NT2/D1 (cell line): ENCODE measurements at regions not wholly inside any gene's neighbourhood (a gene's known extent, or its start where the extent isn't known, plus 50 kb on each side); places are given as distances from the start of the nearest gene placed in this dataset.

Experiments
- SUZ12 ChIP-seq: IDR thresholded peaks from 2 replicates; pipeline ENCODE4 v1.6.1; 2011; ENCODE audit not compliant: insufficient read length, insufficient read depth; ENCODE audit errors: extremely low read depth
- YY1 ChIP-seq: IDR thresholded peaks from 2 replicates; pipeline ENCODE4 v1.6.1; 2011; ENCODE audit not compliant: insufficient read length, insufficient read depth

GRCh38 chr3:159632128-159632527, 356.5 kb upstream of the IL12A start:
- TF ChIP-seq YY1 (no peak), SUZ12 (no peak)
